MM.1S (cell line): ENCODE measurements at regions not wholly inside any gene's neighbourhood (a gene's known extent, or its start where the extent isn't known, plus 50 kb on each side); places are given as distances from the start of the nearest gene placed in this dataset.
"Not testable (repeated sequence)": the region's sequence is repeated elsewhere in the genome, so short reads cannot be mapped to it uniquely, and the experiment has no call there.

Source experiments
- DNase-seq: peaks from one replicate; pipeline ENCODE4 v3.0.0-alpha.2; 2015
- H2AFZ ChIP-seq: fragments of 300-600 bp; sonication (generic); 2 replicates; pipeline ENCODE4 v1.6.0; 2016; ENCODE audit warnings: antibody characterized with exemption, low read length
- H3F3A ChIP-seq: fragments of 300-600 bp; sonication (generic); 2 replicates; pipeline ENCODE4 v1.6.1; 2016; ENCODE audit warnings: mild to moderate bottlenecking, antibody characterized with exemption, low read length, moderate library complexity, mixed read lengths; ENCODE audit not compliant: insufficient read depth
- H3K27ac ChIP-seq: fragments of 300-600 bp; sonication (generic); 2 replicates; pipeline ENCODE4 v1.5.1; 2016; ENCODE audit warnings: mild to moderate bottlenecking, low read length
- H3K27me3 ChIP-seq: fragments of 300-600 bp; sonication (generic); replicated peaks from 2 replicates; pipeline ENCODE4 v1.6.0; 2016; ENCODE audit warnings: low read length; ENCODE audit not compliant: insufficient read depth
- H3K36me3 ChIP-seq: fragments of 300-600 bp; sonication (generic); replicated peaks from 2 replicates; pipeline ENCODE4 v1.6.1; 2016; ENCODE audit warnings: mild to moderate bottlenecking, low read length, mixed read lengths; ENCODE audit not compliant: insufficient read depth
- H3K4me1 ChIP-seq: fragments of 300-600 bp; sonication (generic); 2 replicates; pipeline ENCODE4 v1.6.1; 2016; ENCODE audit warnings: low read length, mixed read lengths
- H3K4me2 ChIP-seq: fragments of 300-600 bp; sonication (generic); 2 replicates; pipeline ENCODE4 v1.6.0; 2016; ENCODE audit warnings: low read depth, low read length
- H3K4me3 ChIP-seq: fragments of 300-600 bp; sonication (generic); 2 replicates; pipeline ENCODE4 v1.5.1; 2016; ENCODE audit warnings: low read length, mixed read lengths
- H3K79me2 ChIP-seq: fragments of 300-600 bp; sonication (generic); 2 replicates; pipeline ENCODE4 v1.6.1; 2016; ENCODE audit warnings: mixed run types, low read length, mixed read lengths
- H3K9ac ChIP-seq: fragments of 300-600 bp; sonication (generic); 2 replicates; pipeline ENCODE4 v1.6.1; 2016; ENCODE audit warnings: low read length, mixed read lengths
- H3K9me2 ChIP-seq: fragments of 300-600 bp; sonication (generic); replicated peaks from 2 replicates; pipeline ENCODE4 v1.6.1; 2016; ENCODE audit warnings: mild to moderate bottlenecking, low read length, mixed read lengths; ENCODE audit not compliant: insufficient read depth
- H3K9me3 ChIP-seq: fragments of 300-600 bp; sonication (generic); replicated peaks from 2 replicates; pipeline ENCODE4 v1.6.1; 2016; ENCODE audit warnings: mild to moderate bottlenecking, low read length, mixed read lengths; ENCODE audit not compliant: insufficient read depth
- H4K20me1 ChIP-seq: fragments of 300-600 bp; sonication (generic); 2 replicates; pipeline ENCODE4 v1.6.1; 2016; ENCODE audit warnings: mild to moderate bottlenecking, low read length, moderate library complexity, mixed read lengths; ENCODE audit not compliant: insufficient read depth
- EZH2 ChIP-seq: fragments of 300-600 bp; sonication (generic); optimal IDR thresholded peaks from 2 replicates; pipeline ENCODE3; 2017; ENCODE audit warnings: low read depth, mild to moderate bottlenecking, antibody characterized with exemption, low read length, mixed read lengths
- EZH2phosphoT487 ChIP-seq: fragments of 300-600 bp; sonication (generic); IDR thresholded peaks from 2 replicates; pipeline ENCODE4 v1.6.1; 2018; ENCODE audit warnings: antibody characterized with exemption, low read length
- TF ChIP-seq, protein P1 (sequence below): fragments of 300-600 bp; sonication (generic); IDR thresholded peaks from 2 replicates; pipeline ENCODE4 v1.5.1; 2016; ENCODE audit warnings: antibody characterized with exemption, low read length, mixed read lengths

DNA sequence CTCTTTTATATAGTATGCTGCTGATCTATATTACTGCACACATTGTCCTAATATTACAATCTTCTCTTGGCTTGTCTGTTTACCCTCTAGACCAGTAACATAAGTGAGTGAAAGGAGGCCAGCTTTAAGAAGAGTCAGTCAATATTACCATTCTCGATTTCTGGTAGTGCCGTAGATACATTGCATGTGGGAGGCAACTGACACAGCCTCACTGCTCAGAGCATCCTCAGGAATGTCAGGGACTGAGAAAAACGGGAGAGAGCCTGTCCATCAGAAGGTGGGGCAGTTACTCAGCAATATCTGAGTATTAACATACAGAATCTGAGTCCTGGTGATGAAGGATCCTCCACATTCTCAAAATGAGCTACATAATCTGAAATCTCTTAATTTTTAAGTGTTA lies 259.9 kb downstream of the GJA1 start:
- H3F3A ChIP-seq = no peaks in the 10 kb centered on the region
- no peaks in the 10 kb centered on the region for H3K4me1 ChIP-seq
- TF ChIP-seq EZH2phosphoT487 = no peak
- TF ChIP-seq, protein P1, sequence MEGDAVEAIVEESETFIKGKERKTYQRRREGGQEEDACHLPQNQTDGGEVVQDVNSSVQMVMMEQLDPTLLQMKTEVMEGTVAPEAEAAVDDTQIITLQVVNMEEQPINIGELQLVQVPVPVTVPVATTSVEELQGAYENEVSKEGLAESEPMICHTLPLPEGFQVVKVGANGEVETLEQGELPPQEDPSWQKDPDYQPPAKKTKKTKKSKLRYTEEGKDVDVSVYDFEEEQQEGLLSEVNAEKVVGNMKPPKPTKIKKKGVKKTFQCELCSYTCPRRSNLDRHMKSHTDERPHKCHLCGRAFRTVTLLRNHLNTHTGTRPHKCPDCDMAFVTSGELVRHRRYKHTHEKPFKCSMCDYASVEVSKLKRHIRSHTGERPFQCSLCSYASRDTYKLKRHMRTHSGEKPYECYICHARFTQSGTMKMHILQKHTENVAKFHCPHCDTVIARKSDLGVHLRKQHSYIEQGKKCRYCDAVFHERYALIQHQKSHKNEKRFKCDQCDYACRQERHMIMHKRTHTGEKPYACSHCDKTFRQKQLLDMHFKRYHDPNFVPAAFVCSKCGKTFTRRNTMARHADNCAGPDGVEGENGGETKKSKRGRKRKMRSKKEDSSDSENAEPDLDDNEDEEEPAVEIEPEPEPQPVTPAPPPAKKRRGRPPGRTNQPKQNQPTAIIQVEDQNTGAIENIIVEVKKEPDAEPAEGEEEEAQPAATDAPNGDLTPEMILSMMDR = no peak
- no peak for TF ChIP-seq EZH2
- no peaks in the 10 kb centered on the region for H3K9me3 ChIP-seq
- H3K9me2 ChIP-seq = no peaks in the 10 kb centered on the region
- no peak overlapping the region for H2AFZ ChIP-seq
- H4K20me1 ChIP-seq = no peaks in the 10 kb centered on the region
- no peak for DNase-seq
- no peaks in the 10 kb centered on the region for H3K27me3 ChIP-seq
- H3K4me3 ChIP-seq = no peak overlapping the region
- H3K27ac ChIP-seq = no peak overlapping the region
- no peaks in the 10 kb centered on the region for H3K36me3 ChIP-seq
- no peak overlapping the region for H3K9ac ChIP-seq
- no peak overlapping the region for H3K4me2 ChIP-seq
- no peaks in the 10 kb centered on the region for H3K79me2 ChIP-seq

DNA sequence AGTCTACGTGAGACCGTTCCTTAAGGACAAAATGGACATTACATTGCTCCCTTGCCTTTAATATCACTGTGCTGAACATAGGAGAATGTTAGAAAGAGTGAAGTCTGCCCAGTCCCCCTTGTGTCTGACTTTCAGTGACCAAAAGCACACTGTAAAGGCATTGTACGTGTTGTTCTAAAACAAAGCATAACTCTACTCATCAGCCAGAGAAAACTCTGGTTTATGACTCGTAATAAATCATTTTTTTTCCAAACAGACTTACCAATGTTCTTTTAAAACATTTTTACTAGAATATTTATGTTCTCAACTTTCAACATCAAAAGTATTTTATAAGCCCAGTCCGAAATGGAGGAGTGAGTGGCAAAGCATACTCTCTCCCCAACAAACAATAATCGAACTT lies 262.5 kb downstream of the GJA1 start:
- DNase-seq = no peak
- Histone ChIP-seq H3K4me2 (no peak overlapping the region), H3K9ac (no peak overlapping the region), H3K4me1 (no peaks in the 10 kb centered on the region), H2AFZ (no peak overlapping the region), H3K9me2 (no peaks in the 10 kb centered on the region), H3K36me3 (no peaks in the 10 kb centered on the region), H3K27me3 (no peaks in the 10 kb centered on the region), H4K20me1 (no peaks in the 10 kb centered on the region), H3F3A (no peaks in the 10 kb centered on the region), H3K9me3 (no peaks in the 10 kb centered on the region), H3K27ac (no peak overlapping the region), H3K79me2 (no peaks in the 10 kb centered on the region), H3K4me3 (no peak overlapping the region)
- TF ChIP-seq, protein P1 = no peak
- no peak for TF ChIP-seq EZH2phosphoT487
- TF ChIP-seq EZH2 = no peak

DNA sequence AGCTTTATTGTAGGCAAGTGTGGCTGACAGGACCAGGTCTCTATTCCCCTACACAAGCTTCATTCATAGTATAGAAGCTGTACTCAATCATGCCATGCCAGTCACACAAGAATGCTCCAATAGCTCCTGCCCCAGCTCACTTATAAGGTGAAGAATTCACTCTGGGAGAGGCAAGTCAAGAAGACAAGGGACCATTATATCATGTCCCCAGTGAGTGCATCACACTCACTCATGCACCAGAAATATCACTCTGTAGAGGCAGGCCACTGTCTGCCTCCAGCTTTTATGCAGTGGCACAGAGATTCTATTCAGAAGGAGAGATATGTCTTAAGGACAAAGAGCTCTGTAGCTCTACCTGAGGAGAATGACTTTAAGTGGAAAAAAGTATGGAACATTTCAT lies 263.2 kb downstream of the GJA1 start:
- H3K27ac ChIP-seq = no peak overlapping the region
- no peaks in the 10 kb centered on the region for H3K79me2 ChIP-seq
- no peak for DNase-seq
- no peaks in the 10 kb centered on the region for H3F3A ChIP-seq
- no peaks in the 10 kb centered on the region for H3K36me3 ChIP-seq
- TF ChIP-seq EZH2phosphoT487 = no peak
- TF ChIP-seq, protein P1 = no peak
- no peak for TF ChIP-seq EZH2
- no peaks in the 10 kb centered on the region for H4K20me1 ChIP-seq
- H3K4me1 ChIP-seq = no peaks in the 10 kb centered on the region
- no peaks in the 10 kb centered on the region for H3K9me2 ChIP-seq
- H2AFZ ChIP-seq = no peak overlapping the region
- no peaks in the 10 kb centered on the region for H3K9me3 ChIP-seq
- no peak overlapping the region for H3K4me2 ChIP-seq
- H3K9ac ChIP-seq = no peak overlapping the region
- no peak overlapping the region for H3K4me3 ChIP-seq
- H3K27me3 ChIP-seq = no peaks in the 10 kb centered on the region

DNA sequence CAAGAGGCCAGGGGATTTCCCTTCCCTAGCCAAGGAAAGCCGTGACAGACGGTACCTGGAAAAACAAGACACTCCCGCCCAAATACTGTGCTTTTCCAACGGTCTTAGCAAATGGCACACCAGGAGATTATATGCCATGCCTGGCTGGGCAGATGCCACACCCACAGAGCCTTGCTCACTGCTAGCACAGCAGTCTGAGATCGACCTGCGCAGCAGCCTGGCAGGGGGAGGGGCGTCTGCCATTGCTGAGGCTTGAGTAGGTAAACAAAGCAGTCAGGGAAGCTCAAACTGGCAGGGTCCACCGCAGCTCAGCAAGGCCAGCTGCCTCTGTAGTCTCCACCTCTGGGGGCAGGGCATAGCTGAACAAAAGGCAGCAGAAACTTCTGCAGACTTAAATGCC lies 267.7 kb downstream of the GJA1 start:
- H3F3A ChIP-seq, H3K79me2 ChIP-seq, H3K27ac ChIP-seq, H3K9me2 ChIP-seq, H3K9me3 ChIP-seq, DNase-seq, H3K27me3 ChIP-seq, H3K36me3 ChIP-seq, H3K9ac ChIP-seq, H3K4me3 ChIP-seq, H2AFZ ChIP-seq, H3K4me1 ChIP-seq, H3K4me2 ChIP-seq, H4K20me1 ChIP-seq: not testable (repeated sequence)
